Neural progenitor cell (in vitro differentiated cells): ENCODE measurements at regions not wholly inside any gene's neighbourhood (a gene's known extent, or its start where the extent isn't known, plus 50 kb on each side); places are given as distances from the start of the nearest gene placed in this dataset.

Experiments used
- EZH2 ChIP-seq: fragments of 200-600 bp; sonication (generic); IDR thresholded peaks from 2 replicates; pipeline ENCODE4 v1.6.1; 2017; ENCODE audit warnings: antibody characterized with exemption, mild to moderate bottlenecking, moderate library complexity
- EZH2phosphoT487 ChIP-seq: fragments of 200-600 bp; sonication (generic); IDR thresholded peaks from 2 replicates; pipeline ENCODE4 v1.6.1; 2017; ENCODE audit warnings: antibody characterized with exemption
- TF ChIP-seq, protein P1 (sequence below): fragments of 200-600 bp; sonication (generic); IDR thresholded peaks from 2 replicates; pipeline ENCODE4 v1.5.1; 2017; ENCODE audit warnings: antibody characterized with exemption, mild to moderate bottlenecking

DNA sequence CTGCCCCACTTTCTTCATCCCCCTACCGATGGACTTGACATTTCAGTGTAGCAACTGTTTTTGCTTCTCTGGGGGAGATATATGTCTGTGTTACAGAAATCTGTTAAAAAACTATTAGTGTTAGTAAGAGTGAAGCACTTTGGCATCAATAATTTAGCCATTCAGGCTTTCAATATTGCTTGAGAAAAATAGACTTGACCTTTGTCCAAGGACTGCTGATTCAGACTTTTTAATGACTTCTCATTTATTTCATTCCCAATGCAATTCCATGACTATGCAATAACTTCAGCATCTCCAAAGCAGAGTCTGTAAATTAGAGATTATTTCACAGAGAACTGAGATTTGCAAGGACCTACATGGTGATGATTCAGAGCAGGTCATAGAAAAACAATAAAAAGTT is 104.1 kb upstream of the SPEF2 start:
- TF ChIP-seq, protein P1, sequence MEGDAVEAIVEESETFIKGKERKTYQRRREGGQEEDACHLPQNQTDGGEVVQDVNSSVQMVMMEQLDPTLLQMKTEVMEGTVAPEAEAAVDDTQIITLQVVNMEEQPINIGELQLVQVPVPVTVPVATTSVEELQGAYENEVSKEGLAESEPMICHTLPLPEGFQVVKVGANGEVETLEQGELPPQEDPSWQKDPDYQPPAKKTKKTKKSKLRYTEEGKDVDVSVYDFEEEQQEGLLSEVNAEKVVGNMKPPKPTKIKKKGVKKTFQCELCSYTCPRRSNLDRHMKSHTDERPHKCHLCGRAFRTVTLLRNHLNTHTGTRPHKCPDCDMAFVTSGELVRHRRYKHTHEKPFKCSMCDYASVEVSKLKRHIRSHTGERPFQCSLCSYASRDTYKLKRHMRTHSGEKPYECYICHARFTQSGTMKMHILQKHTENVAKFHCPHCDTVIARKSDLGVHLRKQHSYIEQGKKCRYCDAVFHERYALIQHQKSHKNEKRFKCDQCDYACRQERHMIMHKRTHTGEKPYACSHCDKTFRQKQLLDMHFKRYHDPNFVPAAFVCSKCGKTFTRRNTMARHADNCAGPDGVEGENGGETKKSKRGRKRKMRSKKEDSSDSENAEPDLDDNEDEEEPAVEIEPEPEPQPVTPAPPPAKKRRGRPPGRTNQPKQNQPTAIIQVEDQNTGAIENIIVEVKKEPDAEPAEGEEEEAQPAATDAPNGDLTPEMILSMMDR = no peak
- TF ChIP-seq EZH2phosphoT487 (no peak), EZH2 (no peak)
